ENCODE measurements at regions not wholly inside any gene's neighbourhood (a gene's known extent, or its start where the extent isn't known, plus 50 kb on each side); places are given as distances from the start of the nearest gene placed in this dataset.

DNA sequence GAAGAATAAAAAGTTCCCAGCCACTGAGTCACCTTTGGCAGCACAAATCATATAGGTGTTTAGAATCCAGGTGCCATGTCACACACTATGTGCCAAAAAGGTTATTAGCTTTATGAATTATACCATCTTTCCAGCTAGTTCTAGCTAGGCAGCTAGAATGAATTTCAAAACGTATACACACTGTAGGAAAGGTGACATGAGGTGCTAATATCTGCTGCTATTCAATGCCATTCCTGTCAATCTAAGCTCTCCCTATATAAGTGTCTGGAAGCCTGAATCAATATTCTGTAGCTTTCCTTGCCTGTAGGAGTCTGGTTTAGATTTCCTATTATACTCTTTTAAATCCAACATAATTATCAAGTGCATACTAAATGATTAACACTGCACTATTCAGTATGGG is 868.6 kb downstream of the GATA3 start:
- H3K27me3 Mint-ChIP-seq: peaks cover 0 to 3% of the 10 kb centered on the region in 2 donors
- H3K27ac ChIP-seq (ENCODE audit: low read length): no peak overlapping the region
- no peaks in the 10 kb centered on the region for H3K36me3 ChIP-seq (ENCODE audit: control insufficient read depth in 2 of 2, extremely low read depth in 1 of 2, insufficient read depth in 1 of 2, low read length in 1 of 2)
- DNase-seq (no peak), ATAC-seq (replicated peaks in 1 of 4) (no peak)
- H3K9me3 Mint-ChIP-seq: peaks cover 0 to 6% (median 5%) of the 10 kb centered on the region in 3 donors
- no peaks in the 10 kb centered on the region for H3K9me3 ChIP-seq
- ChIA-PET POLR2A (interaction anchor here in 1 of 2 donors (0.5 kb wide), 1 partner anchor 27 kb away, joined by 5 read pairs; no protein-coding TSS in a partner anchor), CTCF (no interaction called here)
- no peaks in the 10 kb centered on the region for H3K27me3 ChIP-seq (replicated peaks in 1 of 2; ENCODE audit: control insufficient read depth in 2 of 2, extremely low read depth in 1 of 2, insufficient read depth in 2 of 2, low read length in 1 of 2)
- no peak overlapping the region for H3K4me3 Mint-ChIP-seq
- no peak overlapping the region for H3K4me3 ChIP-seq (ENCODE audit: control insufficient read depth in 1 of 2, extremely low read depth in 1 of 2, low read length in 1 of 2)
- no peaks in the 10 kb centered on the region for H3K4me1 ChIP-seq (ENCODE audit: control insufficient read depth in 1 of 2, extremely low read depth in 1 of 2, insufficient read depth in 2 of 2, low read length in 2 of 2)
- no peaks in the 10 kb centered on the region for H3K36me3 Mint-ChIP-seq
- H3K4me1 Mint-ChIP-seq: no peaks in the 10 kb centered on the region
- H3K27ac Mint-ChIP-seq: no peak overlapping the region
- no CpG with 5 or more reads among the region's 1 CpG for WGBS (ENCODE audit: insufficient coverage)

DNA sequence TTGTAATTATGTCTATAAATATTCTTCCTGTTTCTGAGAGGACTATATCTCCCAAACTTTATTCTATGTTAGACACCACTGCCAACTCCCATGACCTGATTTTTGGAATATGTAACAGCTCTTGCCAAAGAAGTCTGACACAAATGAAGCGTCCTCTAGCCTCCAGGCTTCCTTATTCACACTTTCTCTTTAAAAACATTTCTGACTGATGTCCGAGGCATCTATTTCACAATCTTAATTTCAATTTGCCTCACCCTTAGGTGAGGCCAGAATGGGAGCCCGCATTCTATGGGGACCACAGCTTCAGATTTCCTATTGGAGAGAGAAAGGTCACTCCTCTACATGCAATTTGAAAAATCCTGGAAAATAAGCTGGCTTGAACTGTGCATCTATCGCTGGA is 873.2 kb downstream of the GATA3 start:
- CTCF ChIA-PET: no interaction called here
- H3K27me3 ChIP-seq (replicated peaks in 1 of 2; ENCODE audit: control insufficient read depth in 2 of 2, extremely low read depth in 1 of 2, insufficient read depth in 2 of 2, low read length in 1 of 2): no peaks in the 10 kb centered on the region
- no CpG with 5 or more reads among the region's 4 CpGs for WGBS (ENCODE audit: insufficient coverage)
- H3K27ac ChIP-seq (ENCODE audit: low read length): no peak overlapping the region
- Mint-ChIP-seq H3K36me3 (no peaks in the 10 kb centered on the region), H3K4me1 (no peaks in the 10 kb centered on the region), H3K27me3 (peaks cover 5 to 10% of the 10 kb centered on the region in 2 donors), H3K4me3 (no peak overlapping the region), H3K27ac (no peak overlapping the region), H3K9me3 (peaks cover 0 to 6% (median 5%) of the 10 kb centered on the region in 3 donors)
- DNase-seq (no peak), ATAC-seq (replicated peaks in 1 of 4) (no peak)
- H3K36me3 ChIP-seq (ENCODE audit: control insufficient read depth in 2 of 2, extremely low read depth in 1 of 2, insufficient read depth in 1 of 2, low read length in 1 of 2): no peaks in the 10 kb centered on the region
- POLR2A ChIA-PET: interaction anchor here in 1 of 2 donors (1.0 kb wide), 1 partner anchor 14 kb away, joined by 3 read pairs; no protein-coding TSS in a partner anchor
- H3K4me3 ChIP-seq (ENCODE audit: control insufficient read depth in 1 of 2, extremely low read depth in 1 of 2, low read length in 1 of 2): no peak overlapping the region
- H3K4me1 ChIP-seq (ENCODE audit: control insufficient read depth in 1 of 2, extremely low read depth in 1 of 2, insufficient read depth in 2 of 2, low read length in 2 of 2): no peaks in the 10 kb centered on the region
- no peaks in the 10 kb centered on the region for H3K9me3 ChIP-seq

DNA sequence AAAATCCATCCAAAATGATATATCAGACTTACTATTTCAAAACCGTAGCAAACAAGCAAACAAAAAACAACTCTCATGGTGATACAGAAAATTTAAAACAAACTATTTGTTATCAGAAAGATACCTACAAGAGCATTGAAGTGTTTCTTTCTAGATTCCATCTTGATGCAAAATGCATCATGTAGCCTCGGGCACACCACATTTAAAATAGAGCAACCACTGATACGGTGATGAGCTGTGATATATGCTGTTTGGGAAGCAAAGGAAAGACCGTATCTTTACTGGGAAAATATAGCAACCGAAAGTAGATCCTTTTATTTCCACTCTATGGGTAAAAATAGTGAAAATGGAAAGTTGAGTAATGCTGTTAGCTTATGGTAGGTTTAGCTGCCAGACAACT is 892.0 kb downstream of the GATA3 start:
- no CpG with 5 or more reads among the region's 5 CpGs for WGBS (ENCODE audit: insufficient coverage)
- H3K4me1 ChIP-seq (ENCODE audit: control insufficient read depth in 1 of 2, extremely low read depth in 1 of 2, insufficient read depth in 2 of 2, low read length in 2 of 2): no peaks in the 10 kb centered on the region
- no peak for ATAC-seq (replicated peaks in 1 of 4)
- peaks cover 2% of the 10 kb centered on the region for H3K9me3 ChIP-seq
- Mint-ChIP-seq H3K4me3 (no peak overlapping the region), H3K27ac (no peak overlapping the region), H3K27me3 (no peaks in the 10 kb centered on the region), H3K9me3 (peaks cover 0 to 4% (median 2%) of the 10 kb centered on the region in 3 donors), H3K4me1 (peaks cover 0 to 3% (median 2%) of the 10 kb centered on the region in 3 donors), H3K36me3 (no peaks in the 10 kb centered on the region)
- ChIA-PET POLR2A (no interaction called here), CTCF (no interaction called here)
- H3K27ac ChIP-seq (ENCODE audit: low read length): no peak overlapping the region
- H3K27me3 ChIP-seq (replicated peaks in 1 of 2; ENCODE audit: control insufficient read depth in 2 of 2, extremely low read depth in 1 of 2, insufficient read depth in 2 of 2, low read length in 1 of 2): no peaks in the 10 kb centered on the region
- DNase-seq: no peak
- no peak overlapping the region for H3K4me3 ChIP-seq (ENCODE audit: control insufficient read depth in 1 of 2, extremely low read depth in 1 of 2, low read length in 1 of 2)
- no peaks in the 10 kb centered on the region for H3K36me3 ChIP-seq (ENCODE audit: control insufficient read depth in 2 of 2, extremely low read depth in 1 of 2, insufficient read depth in 1 of 2, low read length in 1 of 2)

DNA sequence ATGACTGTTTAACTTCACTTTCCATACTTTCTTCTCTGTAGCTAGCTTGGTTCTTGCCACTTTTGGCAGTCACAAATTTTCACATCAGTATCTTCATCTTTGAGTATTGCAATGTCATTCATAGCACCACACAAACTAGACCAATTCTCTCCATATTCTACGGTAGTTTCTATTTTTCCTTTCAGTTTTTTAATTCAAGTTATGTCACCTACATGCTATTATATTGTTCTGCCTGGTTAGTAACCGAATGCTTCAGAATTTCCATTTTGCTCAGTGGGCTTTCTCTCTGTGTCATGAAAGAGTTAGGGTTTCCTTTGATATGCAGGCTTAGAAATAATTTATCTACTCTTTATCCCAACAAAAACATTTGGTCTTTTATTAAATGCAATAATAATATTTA is 896.5 kb downstream of the GATA3 start:
- H3K9me3 ChIP-seq: no peaks in the 10 kb centered on the region
- H3K4me1 ChIP-seq (ENCODE audit: control insufficient read depth in 1 of 2, extremely low read depth in 1 of 2, insufficient read depth in 2 of 2, low read length in 2 of 2): no peaks in the 10 kb centered on the region
- H3K4me3 Mint-ChIP-seq: no peak overlapping the region
- H3K27me3 Mint-ChIP-seq: no peaks in the 10 kb centered on the region
- no peak overlapping the region for H3K4me3 ChIP-seq (ENCODE audit: control insufficient read depth in 1 of 2, extremely low read depth in 1 of 2, low read length in 1 of 2)
- WGBS (ENCODE audit: insufficient coverage): no CpG with 5 or more reads among the region's 2 CpGs
- H3K36me3 Mint-ChIP-seq: no peaks in the 10 kb centered on the region
- no peak overlapping the region for H3K27ac ChIP-seq (ENCODE audit: low read length)
- ATAC-seq (replicated peaks in 1 of 4): no peak
- H3K4me1 Mint-ChIP-seq: peaks cover 2 to 6% (median 5%) of the 10 kb centered on the region in 3 donors
- no peak overlapping the region for H3K27ac Mint-ChIP-seq
- H3K27me3 ChIP-seq (replicated peaks in 1 of 2; ENCODE audit: control insufficient read depth in 2 of 2, extremely low read depth in 1 of 2, insufficient read depth in 2 of 2, low read length in 1 of 2): no peaks in the 10 kb centered on the region
- ChIA-PET POLR2A (no interaction called here), CTCF (no interaction called here)
- no peak for DNase-seq
- no peaks in the 10 kb centered on the region for H3K36me3 ChIP-seq (ENCODE audit: control insufficient read depth in 2 of 2, extremely low read depth in 1 of 2, insufficient read depth in 1 of 2, low read length in 1 of 2)
- peaks cover 0 to 10% (median 3%) of the 10 kb centered on the region in 3 donors for H3K9me3 Mint-ChIP-seq

GRCh38 chr10:8951440-8952089 is 897.1 kb downstream of the GATA3 start:
- H3K27me3 ChIP-seq (replicated peaks in 1 of 2; ENCODE audit: control insufficient read depth in 2 of 2, extremely low read depth in 1 of 2, insufficient read depth in 2 of 2, low read length in 1 of 2): no peaks in the 10 kb centered on the region
- DNase-seq: no peak
- H3K9me3 Mint-ChIP-seq: peaks cover 0 to 6% (median 3%) of the 10 kb centered on the region in 3 donors
- ChIA-PET POLR2A (no interaction called here), CTCF (no interaction called here)
- no peaks in the 10 kb centered on the region for H3K36me3 Mint-ChIP-seq
- H3K27ac ChIP-seq (ENCODE audit: low read length): no peak overlapping the region
- H3K4me3 Mint-ChIP-seq: peak overlapping the region in 1 of 3 donors; percentile 7
- no peak overlapping the region for H3K4me3 ChIP-seq (ENCODE audit: control insufficient read depth in 1 of 2, extremely low read depth in 1 of 2, low read length in 1 of 2)
- no peaks in the 10 kb centered on the region for H3K36me3 ChIP-seq (ENCODE audit: control insufficient read depth in 2 of 2, extremely low read depth in 1 of 2, insufficient read depth in 1 of 2, low read length in 1 of 2)
- H3K9me3 ChIP-seq: no peaks in the 10 kb centered on the region
- H3K27me3 Mint-ChIP-seq: no peaks in the 10 kb centered on the region
- H3K4me1 ChIP-seq (ENCODE audit: control insufficient read depth in 1 of 2, extremely low read depth in 1 of 2, insufficient read depth in 2 of 2, low read length in 2 of 2): no peaks in the 10 kb centered on the region
- peak in 2 of 4 experiments; percentile 27 to 37 for ATAC-seq (replicated peaks in 1 of 4)
- no CpG with 5 or more reads among the region's 7 CpGs for WGBS (ENCODE audit: insufficient coverage)
- H3K27ac Mint-ChIP-seq: no peak overlapping the region
- H3K4me1 Mint-ChIP-seq: peaks cover 2 to 6% (median 5%) of the 10 kb centered on the region in 3 donors

DNA sequence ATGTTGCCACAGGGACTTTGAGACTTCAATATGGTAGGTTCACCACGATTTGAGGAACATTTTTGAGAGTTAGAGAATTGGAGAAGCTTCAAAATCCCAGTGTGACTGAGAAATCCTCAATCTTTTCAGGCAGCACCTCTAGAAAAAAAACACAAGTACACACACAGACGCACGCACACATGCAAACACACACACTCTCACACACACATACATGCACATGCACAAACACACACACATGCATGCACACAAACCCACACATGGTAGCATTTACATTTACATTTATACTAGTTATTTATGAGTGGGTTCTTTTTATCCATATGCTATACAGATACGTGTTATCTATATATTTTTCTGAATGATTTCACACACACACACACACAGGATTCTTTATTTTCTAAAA is 901.9 kb downstream of the GATA3 start:
- no peak overlapping the region for H3K27ac Mint-ChIP-seq
- H3K4me1 ChIP-seq (ENCODE audit: control insufficient read depth in 1 of 2, extremely low read depth in 1 of 2, insufficient read depth in 2 of 2, low read length in 2 of 2): no peaks in the 10 kb centered on the region
- H3K27ac ChIP-seq (ENCODE audit: low read length): no peak overlapping the region
- no peak for DNase-seq
- H3K4me1 Mint-ChIP-seq: peaks cover under 1 to 6% (median 2%) of the 10 kb centered on the region in 3 donors
- ChIA-PET POLR2A (no interaction called here), CTCF (no interaction called here)
- no peaks in the 10 kb centered on the region for H3K9me3 ChIP-seq
- no peaks in the 10 kb centered on the region for H3K36me3 ChIP-seq (ENCODE audit: control insufficient read depth in 2 of 2, extremely low read depth in 1 of 2, insufficient read depth in 1 of 2, low read length in 1 of 2)
- no peak overlapping the region for H3K4me3 ChIP-seq (ENCODE audit: control insufficient read depth in 1 of 2, extremely low read depth in 1 of 2, low read length in 1 of 2)
- H3K27me3 Mint-ChIP-seq: peaks cover 0 to 3% of the 10 kb centered on the region in 2 donors
- peaks cover 3% of the 10 kb centered on the region for H3K36me3 Mint-ChIP-seq
- peaks cover 0 to 5% (median 3%) of the 10 kb centered on the region in 3 donors for H3K9me3 Mint-ChIP-seq
- no CpG with 5 or more reads among the region's 4 CpGs for WGBS (ENCODE audit: insufficient coverage)
- H3K27me3 ChIP-seq (replicated peaks in 1 of 2; ENCODE audit: control insufficient read depth in 2 of 2, extremely low read depth in 1 of 2, insufficient read depth in 2 of 2, low read length in 1 of 2): no peaks in the 10 kb centered on the region
- H3K4me3 Mint-ChIP-seq: no peak overlapping the region
- no peak for ATAC-seq (replicated peaks in 1 of 4)
